GM18499 (cell line): ENCODE measurements at regions not wholly inside any gene's neighbourhood (a gene's known extent, or its start where the extent isn't known, plus 50 kb on each side); places are given as distances from the start of the nearest gene placed in this dataset.
"Not testable (repeated sequence)": the region's sequence is repeated elsewhere in the genome, so short reads cannot be mapped to it uniquely, and the experiment has no call there.

Experiments used
- ATAC-seq: cut with Tn5 transposase; IDR thresholded peaks from one replicate; pipeline ENCODE4 v1.9.1; 2021; ENCODE audit warnings: moderate number of reproducible peaks; ENCODE audit not compliant: insufficient read depth, unreplicated experiment

DNA sequence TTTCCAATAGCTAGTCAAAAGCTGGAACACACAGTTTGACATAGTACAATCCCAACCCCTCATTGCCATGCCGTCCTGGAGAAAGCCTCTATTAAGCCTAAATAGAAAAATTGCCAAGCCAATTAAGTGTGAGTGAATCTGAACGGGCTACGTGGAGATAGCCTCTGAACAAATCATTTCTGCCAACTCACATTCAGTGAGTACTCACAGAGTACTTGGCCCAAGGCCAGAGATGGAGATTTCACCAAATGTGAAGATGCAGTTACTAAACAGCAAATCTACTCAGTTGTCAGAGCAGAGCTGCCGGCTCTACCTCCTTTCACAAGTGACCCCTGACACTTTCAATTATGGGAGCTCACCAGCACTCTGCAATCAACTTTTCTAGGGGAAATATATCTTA lies 350.0 kb downstream of the GALC start:
- no peak for ATAC-seq

DNA sequence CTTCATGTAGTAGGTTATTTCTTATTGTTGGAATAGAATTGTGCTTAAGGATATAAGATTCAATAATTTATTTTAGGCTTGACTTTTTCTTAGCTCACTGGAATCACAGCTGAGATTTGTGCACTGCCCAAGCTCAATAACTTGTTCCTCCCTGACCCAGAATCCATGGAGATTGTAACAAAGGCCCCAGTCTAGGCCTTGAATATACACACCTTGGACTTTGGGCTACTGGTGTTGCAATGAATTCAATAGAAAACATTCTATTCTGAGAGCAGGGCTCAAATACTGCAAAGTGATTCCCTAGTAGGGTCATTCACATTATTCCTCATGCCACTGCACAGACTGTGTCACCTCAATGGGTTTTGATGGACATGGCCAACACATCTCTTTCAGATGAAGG lies 352.4 kb downstream of the GALC start:
- ATAC-seq: no peak

GRCh38 chr14:87638196-87638595 lies 354.8 kb downstream of the GALC start:
- ATAC-seq: no peak

- ATAC-seq: no peak
Observed at GRCh38 chr14:87635442-87635841, 357.5 kb downstream of the GALC start.

DNA sequence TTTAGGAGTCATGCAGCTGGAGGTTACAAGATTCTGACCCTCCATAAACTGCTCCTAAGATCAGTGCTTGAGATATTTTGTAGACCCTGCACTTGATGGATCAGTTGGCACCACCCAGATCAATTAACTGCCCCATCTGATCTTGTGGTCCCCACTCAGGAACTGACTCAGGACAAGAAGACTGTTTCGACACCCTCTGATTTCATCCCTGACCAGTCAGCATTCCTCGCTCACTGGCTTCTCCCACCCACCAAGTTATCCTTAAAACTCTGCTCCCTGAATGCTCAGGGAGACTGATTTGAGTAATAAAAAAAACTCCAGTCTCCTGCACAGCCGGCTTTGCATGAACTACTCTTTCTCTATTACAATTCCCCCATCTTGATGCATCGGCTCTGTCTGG lies 360.2 kb downstream of the GALC start:
- no peak for ATAC-seq

GRCh38 chr14:87630846-87631245 lies 362.1 kb downstream of the GALC start:
- ATAC-seq: no peak

GRCh38 chr14:87629788-87630187 lies 363.2 kb downstream of the GALC start:
- ATAC-seq: no peak

- ATAC-seq: no peak
Observed at GRCh38 chr14:87628780-87629179, 364.2 kb downstream of the GALC start.

DNA sequence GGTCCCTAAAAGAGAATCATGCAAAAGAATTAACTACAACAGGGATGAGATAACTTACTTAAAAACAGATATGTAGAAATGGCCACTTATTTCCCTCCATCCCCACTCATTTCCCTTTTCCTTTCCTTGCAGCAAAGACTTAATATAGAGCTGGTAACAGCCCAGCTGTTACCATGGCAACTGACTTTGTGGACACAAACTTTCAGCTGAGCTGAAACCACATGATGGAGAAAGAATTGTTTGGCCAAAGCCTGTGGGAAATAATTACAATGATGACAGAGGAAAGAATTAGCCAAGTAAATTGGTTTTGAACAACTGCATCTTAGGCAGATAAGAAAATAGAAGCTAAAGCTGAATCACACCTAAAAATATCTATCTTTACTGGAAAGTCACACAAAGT lies 364.9 kb downstream of the GALC start:
- no peak for ATAC-seq

DNA sequence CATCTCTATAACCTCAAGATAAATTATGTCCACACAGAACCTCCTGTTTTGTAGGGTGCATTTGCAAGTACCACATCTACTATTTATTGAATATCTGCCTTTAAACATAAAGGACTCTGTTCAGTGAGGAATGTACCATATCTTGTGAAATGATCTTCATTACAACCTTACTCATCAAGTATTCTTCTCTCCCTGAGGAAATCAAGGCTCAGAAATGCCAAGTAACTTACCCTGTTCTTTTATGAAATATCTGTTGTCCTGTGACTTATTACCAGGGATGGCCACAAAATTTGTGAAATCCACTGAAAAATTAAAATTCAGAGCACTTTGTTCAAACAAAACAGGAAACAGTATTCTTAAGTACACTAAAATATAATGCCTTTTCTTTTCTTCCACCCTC lies 366.7 kb downstream of the GALC start:
- ATAC-seq: no peak

- no peak for ATAC-seq
Observed at GRCh38 chr14:87623616-87624015, 369.4 kb downstream of the GALC start.

DNA sequence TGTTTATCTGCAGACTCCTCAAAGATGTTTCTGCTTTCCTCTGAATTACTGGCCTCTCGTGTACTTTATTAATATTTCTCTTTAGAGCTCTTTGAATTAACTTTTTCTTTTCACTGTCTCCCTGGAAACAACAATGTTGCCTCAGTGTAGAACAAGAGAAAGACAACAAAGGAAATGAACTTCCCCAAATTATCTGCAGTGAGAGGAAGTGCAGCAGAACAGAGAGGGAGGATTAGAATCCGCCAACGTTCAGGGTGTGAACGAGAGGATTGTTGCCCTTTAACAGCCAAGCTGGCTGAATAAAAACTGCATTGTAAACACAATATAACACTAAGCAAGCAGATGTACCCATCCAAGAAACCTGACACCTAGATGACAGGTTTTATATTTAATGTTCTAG lies 375.9 kb downstream of the GALC start:
- ATAC-seq: no peak

GRCh38 chr14:87615822-87616679 lies 376.9 kb downstream of the GALC start:
- no peak for ATAC-seq

GRCh38 chr14:87615047-87615446 lies 377.9 kb downstream of the GALC start:
- ATAC-seq: no peak

GRCh38 chr14:87613881-87614280 lies 379.1 kb downstream of the GALC start:
- no peak for ATAC-seq

- not testable (repeated sequence) for ATAC-seq
Observed at GRCh38 chr14:87607056-87607455, 385.9 kb downstream of the GALC start.

- ATAC-seq: no peak
Observed at GRCh38 chr14:87601036-87601435, 391.9 kb downstream of the GALC start.

DNA sequence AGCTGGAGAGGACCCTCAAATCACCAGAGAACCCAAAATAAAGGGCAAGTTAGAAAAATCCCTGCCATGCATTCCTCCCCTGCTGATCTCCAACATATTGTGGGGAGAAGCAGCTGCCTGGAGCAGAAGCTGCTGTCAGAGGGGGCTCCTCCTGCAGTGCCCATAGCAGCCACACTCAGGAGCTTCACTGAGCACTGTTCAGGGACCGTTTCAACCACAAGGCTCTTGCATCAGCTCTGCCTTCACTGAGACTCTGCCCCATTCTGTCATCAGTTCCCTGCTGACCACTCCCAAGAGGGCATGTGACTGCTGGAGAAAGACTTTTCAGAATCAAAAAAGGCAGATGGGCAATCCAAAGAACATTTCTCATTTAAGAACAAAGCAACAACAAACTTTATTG lies 392.7 kb downstream of the GALC start:
- ATAC-seq: no peak

DNA sequence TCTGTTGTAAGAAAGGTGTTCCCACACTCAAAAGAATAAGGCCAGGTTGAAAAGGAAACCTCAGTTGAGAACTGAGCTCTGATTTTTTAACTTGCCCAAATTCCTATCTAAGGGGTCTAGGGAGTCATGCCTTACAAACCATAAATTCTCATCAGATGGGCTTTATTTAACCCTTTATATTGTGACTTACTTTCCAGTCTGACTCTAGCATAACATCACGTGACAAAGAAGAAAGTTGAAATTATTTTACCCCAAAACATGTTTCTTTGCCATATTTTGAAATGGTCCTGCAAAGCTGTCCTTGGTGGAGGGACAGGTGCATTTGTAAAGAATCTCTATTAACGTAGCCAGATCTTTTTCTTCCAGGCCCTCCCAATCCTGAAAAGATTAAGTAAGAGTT lies 411.7 kb downstream of the GALC start:
- no peak for ATAC-seq

GRCh38 chr14:87579036-87579435 lies 413.9 kb downstream of the GALC start:
- no peak for ATAC-seq

GRCh38 chr14:87575378-87575777 lies 417.6 kb downstream of the GALC start:
- ATAC-seq: no peak

DNA sequence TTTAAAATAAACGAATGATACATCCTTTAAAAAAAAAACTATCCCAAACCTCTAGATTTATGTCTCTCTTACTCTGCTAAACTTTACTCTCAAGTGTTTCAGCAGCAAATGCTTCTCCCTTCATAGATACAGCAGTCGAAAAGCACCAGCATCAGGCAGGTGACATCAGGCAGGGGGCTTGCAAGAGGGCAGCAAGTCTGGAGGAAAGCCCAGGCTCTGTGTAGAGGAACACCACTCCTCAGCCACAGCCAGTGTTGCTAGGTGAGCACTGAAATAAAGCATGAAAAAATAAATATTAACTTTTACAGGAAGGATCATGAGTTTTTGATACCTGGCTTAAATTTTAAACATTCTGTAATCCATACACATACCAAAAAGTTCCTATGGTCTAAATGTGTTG lies 419.4 kb downstream of the GALC start:
- no peak for ATAC-seq
